DMS153 treated with DMSO at 0.1 percent for 48 hours (cell line): ENCODE measurements at regions not wholly inside any gene's neighbourhood (a gene's known extent, or its start where the extent isn't known, plus 50 kb on each side); places are given as distances from the start of the nearest gene placed in this dataset.
"Not testable (repeated sequence)": the region's sequence is repeated elsewhere in the genome, so short reads cannot be mapped to it uniquely, and the experiment has no call there.

Experiments
- DNase-seq: peaks from one replicate; lab custom pipeline; 2025; ENCODE audit not compliant: unreplicated experiment; lab: John Stamatoyannopoulos, UW

DNA sequence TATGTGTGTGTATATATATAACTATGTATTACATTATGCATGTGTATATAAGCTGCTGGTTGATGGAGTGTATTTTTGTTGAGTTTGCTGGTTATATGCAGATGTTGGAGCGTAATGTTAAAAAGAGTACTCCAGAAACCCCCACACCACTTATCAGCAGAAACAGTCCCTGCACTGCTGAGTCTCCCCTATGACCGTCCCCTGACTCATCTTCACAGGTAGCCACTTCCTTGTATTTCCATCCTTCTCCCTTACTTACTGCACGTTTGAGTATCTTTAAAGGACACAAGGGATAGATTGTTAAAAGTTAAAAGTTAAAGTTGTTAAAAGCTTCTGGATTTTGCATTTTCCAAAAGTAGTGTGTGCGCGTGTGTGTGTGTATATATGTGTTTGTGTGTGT lies 853.9 kb upstream of the EEF2KMT start:
- no peak for DNase-seq

DNA sequence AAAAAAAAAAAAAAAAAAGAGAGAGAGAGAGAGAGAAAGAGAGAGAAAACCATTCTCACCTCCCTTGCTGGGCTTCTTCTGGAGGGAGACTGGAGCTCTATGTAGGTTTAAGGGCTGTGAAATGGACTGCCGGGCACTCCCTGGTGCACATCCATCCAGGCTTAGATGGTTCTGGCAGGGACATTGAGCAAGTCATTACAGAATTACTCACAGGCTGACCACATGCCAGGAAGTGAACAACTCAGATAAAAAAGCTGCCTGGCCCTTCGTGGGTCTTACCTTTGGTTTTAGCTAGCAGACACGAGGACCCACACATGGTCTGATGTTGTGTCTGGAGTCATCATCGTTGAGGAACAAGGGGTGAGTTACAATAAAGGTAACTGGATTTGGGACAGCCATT lies 847.4 kb upstream of the EEF2KMT start:
- DNase-seq, result no peak

- DNase-seq, result no peak
Measured at GRCh38 chr16:5938607-5939006, 841.0 kb upstream of the EEF2KMT start.

DNA sequence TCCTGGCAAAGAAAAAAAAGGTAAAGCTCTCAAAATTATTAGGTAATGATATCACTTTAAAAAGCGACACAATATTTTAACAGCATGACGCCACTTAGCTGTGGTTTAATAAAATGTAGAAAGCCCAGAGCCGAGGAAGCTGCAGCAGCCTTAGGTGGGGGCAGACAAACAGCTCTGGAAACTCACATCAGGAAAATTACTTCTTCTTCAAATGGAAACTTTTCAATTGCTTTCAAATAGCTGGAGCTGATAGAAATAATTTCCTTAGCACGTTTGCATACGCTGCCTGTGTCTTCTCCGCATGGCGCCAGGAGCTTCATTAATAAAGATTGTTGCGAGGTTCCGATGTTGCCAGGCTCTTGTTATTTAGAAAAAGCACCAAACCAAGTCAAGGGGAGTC lies 835.3 kb upstream of the EEF2KMT start:
- DNase-seq, result no peak

DNA sequence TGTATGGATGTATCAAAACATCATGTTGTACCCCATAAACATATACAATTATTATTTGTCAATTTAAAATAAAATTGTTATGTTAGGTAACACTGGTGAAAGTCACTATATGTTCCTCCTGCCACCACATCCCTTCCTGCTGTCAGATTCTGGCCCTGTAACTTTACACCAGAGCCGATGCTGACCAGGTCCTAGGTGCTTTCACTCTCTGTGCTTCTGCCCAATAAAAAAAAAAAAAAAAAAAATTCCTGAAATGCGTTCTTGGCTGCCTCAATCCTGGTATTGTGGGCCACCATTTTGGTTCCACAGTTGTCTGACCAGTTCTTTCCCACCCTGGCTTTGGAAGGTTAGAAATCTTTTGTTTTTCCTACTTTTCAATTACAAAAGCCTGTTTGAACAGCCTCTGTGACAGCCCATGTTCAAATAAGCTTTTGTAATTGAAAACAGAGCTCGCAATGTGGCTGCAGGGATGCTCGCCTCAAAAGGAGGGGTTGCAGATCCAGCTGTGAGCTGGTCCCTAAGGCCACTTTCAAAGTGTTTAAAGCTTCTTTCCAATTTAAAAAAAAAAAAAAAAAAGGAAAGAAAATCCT lies 831.0 kb upstream of the EEF2KMT start:
- DNase-seq, result peak; percentile 66

GRCh38 chr16:5925850-5926249 lies 828.3 kb upstream of the EEF2KMT start:
- DNase-seq, result no peak

DNA sequence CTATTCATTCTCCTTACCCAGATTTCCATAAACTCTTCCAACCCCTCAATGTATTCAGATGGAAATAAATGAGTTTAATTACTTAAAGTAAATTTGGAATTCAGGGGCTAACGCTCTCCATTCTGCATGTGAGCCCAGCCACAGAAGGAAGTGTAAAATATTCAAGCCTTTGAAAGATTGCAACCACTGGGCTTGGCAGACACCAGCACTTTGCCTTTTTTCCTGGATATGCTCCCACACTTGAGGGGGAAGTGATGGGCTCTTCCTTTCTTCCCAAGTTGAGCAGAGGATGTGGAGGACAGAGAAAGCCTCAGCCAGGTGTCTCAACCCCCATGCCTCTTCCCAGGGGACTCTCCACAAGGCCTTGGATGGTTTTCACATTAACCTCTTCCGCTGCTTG lies 825.1 kb upstream of the EEF2KMT start:
- no peak for DNase-seq

GRCh38 chr16:5918567-5919130 lies 821.1 kb upstream of the EEF2KMT start:
- peak; percentile 9 for DNase-seq

DNA sequence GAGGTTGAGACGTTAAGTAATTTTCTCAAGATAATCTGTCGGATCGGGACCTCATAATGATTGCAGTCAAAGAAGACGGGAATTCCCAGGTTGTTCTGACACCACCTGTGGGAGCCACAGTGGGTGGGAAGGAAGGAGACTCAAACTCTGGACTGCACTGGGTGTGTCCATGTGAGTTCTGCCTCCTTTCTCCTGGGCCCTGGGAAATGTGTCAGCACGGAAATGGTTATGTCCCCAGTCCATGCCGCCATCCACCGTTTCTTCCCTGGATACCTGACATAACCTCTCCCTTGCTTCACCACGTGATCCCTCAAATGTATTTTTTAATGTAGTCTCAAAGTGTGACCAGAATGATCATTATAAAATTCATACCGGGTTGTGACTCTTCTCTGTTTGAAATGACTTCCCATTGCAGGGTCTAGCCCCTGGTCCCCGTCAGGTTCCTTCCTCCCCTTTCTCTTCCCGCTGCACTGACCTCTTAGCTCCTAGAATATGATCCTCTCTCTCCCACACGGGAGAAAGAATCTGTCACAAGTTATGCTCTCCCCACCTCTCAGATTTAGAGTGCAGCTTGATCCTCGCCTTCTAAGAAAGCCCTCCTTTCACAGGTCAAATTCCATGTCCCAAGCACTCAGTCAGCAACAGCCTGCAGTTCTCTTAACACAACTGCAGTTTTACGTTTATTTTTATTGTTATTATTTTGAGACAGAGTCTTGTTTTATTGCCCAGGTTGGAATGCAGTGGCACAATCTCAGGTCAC lies 820.0 kb upstream of the EEF2KMT start:
- DNase-seq, result no peak

DNA sequence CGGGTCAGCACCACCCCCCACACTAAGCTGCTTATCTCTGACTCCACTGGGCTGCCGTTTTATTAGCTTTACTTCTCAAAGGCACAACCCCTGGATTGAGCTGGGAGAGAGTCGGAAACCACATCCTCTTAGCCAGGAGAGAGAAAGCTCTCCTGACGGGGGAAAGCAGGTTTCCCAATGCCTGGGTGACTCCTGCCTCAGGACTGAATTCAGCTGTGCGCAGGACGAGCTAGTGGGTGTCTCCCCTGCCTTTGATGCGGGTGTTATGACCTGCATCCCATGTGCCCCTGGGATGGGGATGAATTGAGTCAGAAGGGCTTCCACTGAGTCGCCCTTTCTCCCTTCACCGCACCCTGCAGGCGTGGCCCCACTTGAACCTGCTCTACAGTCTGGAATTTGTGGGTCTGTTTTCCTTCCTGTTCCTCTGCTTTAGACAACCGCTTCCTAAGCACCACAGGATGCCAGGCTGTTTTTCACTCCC lies 819.2 kb upstream of the EEF2KMT start:
- peak; percentile 43 for DNase-seq

DNA sequence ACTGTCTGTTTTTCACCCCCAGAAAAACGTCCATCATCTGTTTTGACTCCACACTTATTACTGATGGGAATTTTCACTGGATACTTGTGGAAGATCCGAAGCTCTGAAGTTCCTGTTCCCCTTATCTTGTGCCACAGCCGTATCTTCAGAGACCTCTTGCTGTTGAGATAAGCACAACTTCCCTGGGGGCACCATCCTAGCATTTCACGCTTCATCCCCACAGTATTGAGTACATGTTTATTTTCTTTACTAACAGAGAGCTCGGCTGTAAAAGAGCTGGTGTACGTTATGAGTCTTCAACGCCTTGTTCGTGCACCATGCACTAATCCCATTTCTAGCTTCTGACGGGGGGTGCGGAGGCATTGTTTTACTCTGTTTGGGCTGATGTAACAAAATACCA lies 813.6 kb upstream of the EEF2KMT start:
- no peak for DNase-seq

DNA sequence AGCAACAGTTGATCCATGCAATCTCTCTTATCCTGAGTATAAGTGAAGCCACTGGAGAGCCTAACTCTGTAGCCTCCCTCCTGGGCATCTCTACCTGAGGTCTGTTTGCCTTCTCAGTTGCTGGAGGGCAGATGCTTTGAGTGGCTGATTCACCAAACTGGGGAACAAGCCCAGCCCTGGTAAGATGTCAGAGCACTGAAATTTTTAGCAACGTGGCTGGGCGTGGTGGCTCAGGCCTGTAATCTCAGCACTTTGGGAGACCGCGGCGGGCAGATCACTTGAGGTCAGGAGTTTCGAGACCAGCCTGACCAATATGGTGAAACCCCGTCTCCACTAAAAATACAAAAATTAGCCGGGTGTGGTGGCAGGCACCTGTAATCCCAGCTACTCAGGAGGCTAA lies 812.0 kb upstream of the EEF2KMT start:
- DNase-seq, result not testable (repeated sequence)

DNA sequence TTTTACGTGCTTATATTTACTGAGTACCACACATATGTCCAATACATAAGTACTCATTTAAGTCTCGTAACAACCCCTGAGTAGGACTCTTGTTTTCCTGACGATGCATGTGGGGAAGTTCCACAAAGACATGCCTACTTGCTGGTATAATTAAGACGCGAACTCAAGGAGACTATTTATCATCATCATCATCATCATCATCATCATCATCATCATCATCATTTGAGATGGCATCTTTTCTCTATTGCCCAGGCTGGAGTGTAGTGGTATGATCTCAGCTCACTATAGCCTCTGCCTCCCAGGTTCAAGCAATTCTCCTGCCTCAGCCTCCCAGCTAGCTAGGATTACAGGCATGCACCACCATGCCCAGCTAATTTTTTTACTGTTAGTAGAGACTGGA lies 809.9 kb upstream of the EEF2KMT start:
- DNase-seq, result no peak

DNA sequence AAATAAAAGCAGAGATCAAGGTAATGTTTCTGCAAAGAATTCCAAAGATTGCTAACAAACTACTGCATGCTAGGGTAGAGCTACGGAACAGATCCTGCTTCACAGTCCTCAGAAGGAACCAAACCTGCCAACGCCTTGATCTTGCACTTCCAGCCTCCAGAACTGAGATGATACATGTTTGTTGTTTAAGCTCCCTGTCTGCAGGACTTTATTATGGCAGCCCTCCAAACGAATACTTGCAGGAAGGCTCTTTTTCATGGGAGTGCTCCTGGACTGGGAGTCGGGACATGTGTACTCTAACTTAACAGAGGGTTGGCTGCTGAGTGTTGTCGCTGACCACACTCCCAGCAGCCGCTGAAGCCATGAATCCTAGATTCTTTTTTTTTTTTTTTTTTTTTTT lies 808.8 kb upstream of the EEF2KMT start:
- DNase-seq, result no peak

GRCh38 chr16:5905935-5906334 lies 808.3 kb upstream of the EEF2KMT start:
- DNase-seq, result no peak

- DNase-seq, result no peak
Measured at GRCh38 chr16:5903832-5904231, 806.2 kb upstream of the EEF2KMT start.

- DNase-seq, result peak; percentile 37
Measured at GRCh38 chr16:5903153-5903552, 805.6 kb upstream of the EEF2KMT start.

DNA sequence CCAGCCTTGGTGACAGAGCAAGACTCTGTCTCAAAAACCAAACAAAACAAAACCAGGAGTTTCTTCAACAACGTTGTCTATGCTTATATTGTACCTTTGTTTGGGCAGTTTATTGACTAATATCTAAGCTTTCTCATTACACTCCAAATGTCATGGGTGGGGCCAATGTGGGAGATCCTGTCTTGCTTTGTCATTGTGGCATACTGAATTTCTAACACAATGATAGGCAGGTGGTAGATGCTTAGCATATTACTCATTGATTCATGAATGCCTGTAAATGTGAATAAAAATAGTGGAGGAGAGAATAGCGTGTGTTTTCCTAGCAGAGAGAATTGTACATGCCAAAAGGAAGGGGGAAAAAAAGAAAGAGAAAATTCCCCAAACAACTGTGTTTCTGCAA lies 802.5 kb upstream of the EEF2KMT start:
- DNase-seq, result no peak

- DNase-seq, result no peak
Measured at GRCh38 chr16:5895976-5896375, 798.4 kb upstream of the EEF2KMT start.

DNA sequence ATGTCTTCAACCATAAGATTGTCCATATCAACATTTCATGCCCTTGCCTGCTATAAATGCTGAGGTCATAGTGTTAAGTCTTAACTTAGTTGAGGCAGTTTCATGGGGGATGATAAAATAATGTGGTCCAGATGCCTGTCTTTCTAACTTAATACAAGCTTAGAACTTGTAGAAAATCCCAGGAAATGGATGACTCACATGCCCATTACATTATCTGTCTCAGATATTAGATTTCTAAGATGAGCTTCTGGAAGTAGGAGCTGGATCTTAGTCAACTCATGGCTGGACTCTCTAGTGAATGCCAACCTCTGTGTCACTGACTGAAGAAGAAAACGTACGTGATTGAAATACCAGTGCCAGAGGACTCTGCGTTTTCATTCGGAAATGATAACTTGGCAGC lies 797.5 kb upstream of the EEF2KMT start:
- DNase-seq, result no peak

DNA sequence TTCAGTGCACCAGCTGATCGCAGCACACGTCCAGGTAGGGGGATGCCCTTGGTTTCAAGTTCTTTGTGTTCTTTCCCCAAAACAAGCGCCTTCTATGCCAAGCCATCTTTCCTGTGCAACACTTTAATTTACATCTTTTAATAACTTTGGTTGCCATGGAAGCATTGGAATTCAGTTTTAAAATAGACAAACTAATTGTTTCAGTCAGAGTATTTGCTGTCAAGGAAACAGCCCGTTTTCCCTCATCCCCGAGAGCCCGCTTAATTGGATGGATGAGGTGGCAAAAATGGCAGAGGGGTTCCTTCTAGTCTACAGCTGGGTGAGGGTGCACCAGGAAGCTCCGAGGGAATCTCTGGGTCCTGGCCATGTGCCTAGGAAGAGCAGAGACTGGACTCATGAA lies 793.7 kb upstream of the EEF2KMT start:
- no peak for DNase-seq

- DNase-seq, result no peak
Measured at GRCh38 chr16:5885521-5885920, 787.9 kb upstream of the EEF2KMT start.
